IPS-18c (cell line): ENCODE measurements at regions not wholly inside any gene's neighbourhood (a gene's known extent, or its start where the extent isn't known, plus 50 kb on each side); places are given as distances from the start of the nearest gene placed in this dataset.
"Not testable (repeated sequence)": the region's sequence is repeated elsewhere in the genome, so short reads cannot be mapped to it uniquely, and the experiment has no call there.

ENCODE experiments used
- H3K4me3 ChIP-seq: 2 replicates; pipeline ENCODE4 v1.7.0; 2013; ENCODE audit warnings: low read depth, mild to moderate bottlenecking, low read length, moderate library complexity; ENCODE audit not compliant: insufficient read depth
- H3K9me3 ChIP-seq: one replicate; pipeline ENCODE4 v1.6.1; 2013; ENCODE audit warnings: mild to moderate bottlenecking, low read length, moderate library complexity; ENCODE audit not compliant: control insufficient read depth, insufficient read depth

GRCh38 chr9:41280299-41281238 lies 91.5 kb upstream of the ZNG1F start:
- not testable (repeated sequence) for H3K4me3 ChIP-seq, H3K9me3 ChIP-seq

DNA sequence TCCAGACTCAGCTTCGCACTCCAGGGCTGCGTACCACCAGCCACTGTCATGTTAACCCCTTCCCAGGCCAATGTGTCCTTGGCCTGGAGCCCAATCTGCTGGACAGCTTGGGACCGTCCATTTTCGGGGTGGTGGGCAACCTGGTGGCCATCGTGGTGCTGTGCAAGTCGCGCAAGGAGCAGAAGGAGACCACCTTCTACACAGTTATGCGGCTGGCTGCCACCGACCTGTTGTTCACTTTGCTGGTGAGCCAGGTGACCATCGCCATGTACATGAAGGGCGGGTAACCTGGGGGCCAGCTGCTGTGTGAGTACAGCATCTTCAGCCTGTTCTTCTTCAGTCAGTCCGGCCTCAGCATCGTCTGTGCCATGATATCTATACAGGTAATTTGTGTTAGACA lies 90.3 kb upstream of the ZNG1F start:
- H3K4me3 ChIP-seq, H3K9me3 ChIP-seq: not testable (repeated sequence)

- not testable (repeated sequence) for H3K4me3 ChIP-seq, H3K9me3 ChIP-seq
These were observed 89.9 kb upstream of the ZNG1F start for GRCh38 chr9:41279033-41279432.

GRCh38 chr9:41273549-41274267 lies 84.6 kb upstream of the ZNG1F start:
- H3K9me3 ChIP-seq, result not testable (repeated sequence)
- H3K4me3 ChIP-seq, result peak overlapping the region; percentile 40; the same call in 1 of the 2 replicates

DNA sequence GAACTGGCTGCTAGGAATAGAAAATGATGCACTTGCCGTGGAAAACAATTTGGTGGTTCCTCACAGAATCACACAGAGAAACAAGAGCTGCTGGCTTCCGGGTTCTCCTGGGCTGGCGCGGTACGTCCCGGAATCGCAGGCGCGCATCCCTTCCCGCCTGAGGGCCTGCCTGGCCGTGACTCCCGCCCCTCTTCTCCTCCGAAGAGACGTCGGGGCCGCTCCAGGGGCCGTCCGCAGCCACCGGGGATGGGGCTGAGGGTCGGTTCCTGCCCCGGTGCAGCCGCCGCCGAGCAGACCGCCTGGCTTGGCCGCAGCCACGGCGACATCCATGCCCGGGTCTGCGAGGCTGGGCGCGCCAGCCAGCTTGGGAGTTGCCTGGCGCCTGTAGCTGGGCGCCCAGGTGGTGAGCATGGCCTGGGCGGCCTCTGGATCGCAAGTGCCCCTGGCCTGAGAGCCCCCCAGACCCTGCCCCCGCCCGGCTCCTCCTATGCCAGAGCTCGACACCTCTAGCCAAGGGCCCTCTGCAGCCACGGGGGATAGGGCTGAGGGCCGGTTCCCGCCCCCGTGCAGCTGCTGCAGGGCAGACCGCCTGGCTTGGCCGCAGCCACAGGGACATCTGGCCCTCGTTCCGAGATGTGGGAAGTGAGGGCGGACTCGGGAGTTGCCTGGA lies 83.9 kb upstream of the ZNG1F start:
- H3K4me3 ChIP-seq, result peak overlapping the region; percentile 34; the same call in 1 of the 2 replicates
- H3K9me3 ChIP-seq, result not testable (repeated sequence)

GRCh38 chr9:41270992-41271391 lies 81.9 kb upstream of the ZNG1F start:
- H3K9me3 ChIP-seq, H3K4me3 ChIP-seq: not testable (repeated sequence)

- not testable (repeated sequence) for H3K9me3 ChIP-seq, H3K4me3 ChIP-seq
These were observed 80.4 kb upstream of the ZNG1F start for GRCh38 chr9:41269471-41269870.

DNA sequence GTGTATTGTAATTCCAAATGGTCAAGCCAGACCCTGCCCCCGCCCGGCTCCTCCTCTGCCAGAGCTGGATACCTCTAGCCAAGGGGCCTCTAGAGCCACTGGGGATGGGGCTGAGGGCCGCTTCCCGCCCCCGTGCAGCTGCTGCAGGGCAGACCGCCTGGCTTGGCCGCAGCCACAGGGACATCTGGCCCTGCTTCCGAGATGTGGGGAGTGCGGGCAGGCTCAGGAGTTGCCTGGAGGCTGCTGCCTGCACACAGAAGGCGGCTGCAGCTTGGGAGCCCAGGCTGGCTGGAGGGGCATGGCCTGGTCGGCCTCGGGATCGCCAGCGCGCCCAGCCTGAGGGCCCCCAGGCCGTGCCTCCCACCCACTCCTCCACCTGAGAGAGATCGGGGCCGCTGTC lies 79.9 kb upstream of the ZNG1F start:
- H3K9me3 ChIP-seq, H3K4me3 ChIP-seq: not testable (repeated sequence)

DNA sequence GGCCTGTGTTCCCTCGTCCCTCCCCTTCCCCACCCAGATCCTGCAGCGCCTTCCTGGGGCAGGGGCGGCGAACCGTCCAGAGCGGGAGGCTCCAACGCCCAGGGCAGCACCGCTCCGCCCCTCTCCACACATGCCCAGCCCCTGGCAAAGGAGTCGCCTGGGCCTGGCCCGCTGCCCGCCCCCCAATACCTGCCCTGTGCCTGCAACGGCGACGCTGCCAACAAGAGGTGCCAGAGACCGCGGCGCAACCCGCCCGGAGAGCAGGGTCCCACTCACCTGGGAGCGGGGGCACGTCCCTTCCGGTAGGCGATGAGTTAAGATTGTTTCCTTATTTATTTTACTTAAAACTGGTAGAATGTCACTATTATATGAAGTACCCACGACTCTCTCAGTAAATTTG lies 77.5 kb upstream of the ZNG1F start:
- not testable (repeated sequence) for H3K9me3 ChIP-seq, H3K4me3 ChIP-seq

DNA sequence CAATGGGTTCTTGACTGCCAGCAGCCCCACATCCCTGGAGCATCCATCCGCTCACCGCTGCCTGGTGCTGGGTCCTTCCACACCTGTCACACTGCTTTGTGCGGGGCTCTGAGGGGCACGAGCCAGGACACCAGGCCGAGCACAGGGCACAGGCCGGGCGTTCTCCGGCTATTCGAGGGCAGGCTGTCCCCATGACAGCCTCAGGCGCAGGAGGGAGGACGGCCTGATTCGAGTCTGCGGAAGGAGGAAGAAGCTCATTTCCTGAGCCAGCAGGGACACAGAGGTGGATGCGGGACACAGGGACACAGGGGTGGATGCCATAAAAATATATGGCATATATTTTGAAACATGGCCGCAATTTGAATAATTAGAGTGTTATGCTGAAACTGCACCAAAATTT lies 76.9 kb upstream of the ZNG1F start:
- H3K4me3 ChIP-seq, H3K9me3 ChIP-seq: not testable (repeated sequence)

GRCh38 chr9:41251973-41252372 lies 62.9 kb upstream of the ZNG1F start:
- H3K9me3 ChIP-seq, H3K4me3 ChIP-seq: not testable (repeated sequence)

DNA sequence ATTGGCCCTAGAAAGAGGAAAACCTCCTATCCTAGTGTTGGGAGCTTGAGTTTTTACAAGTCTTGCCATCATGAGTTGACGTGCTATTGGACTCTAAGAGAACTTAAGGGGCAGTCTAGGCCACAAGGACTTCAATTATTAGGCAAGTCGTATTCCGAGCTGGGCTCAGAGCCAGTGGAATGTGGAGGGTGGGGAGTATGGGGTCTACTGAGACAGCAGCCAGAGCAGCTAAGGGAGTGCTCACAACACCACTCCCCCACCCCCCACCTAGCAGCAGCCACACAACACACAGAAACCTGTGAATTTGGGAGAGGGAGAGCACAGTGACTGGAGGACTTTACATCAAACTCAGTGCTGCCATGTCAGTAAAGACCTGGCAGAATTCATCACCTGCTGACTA lies 62.0 kb upstream of the ZNG1F start:
- not testable (repeated sequence) for H3K4me3 ChIP-seq, H3K9me3 ChIP-seq

- H3K9me3 ChIP-seq, result not testable (repeated sequence)
These were observed 57.6 kb upstream of the ZNG1F start for GRCh38 chr9:41246702-41247101.

More at GRCh38 chr9:41246702-41247101, 57.6 kb upstream of the ZNG1F start:
- not testable (repeated sequence) for H3K4me3 ChIP-seq
